GM13977 (cell line): ENCODE measurements at regions not wholly inside any gene's neighbourhood (a gene's known extent, or its start where the extent isn't known, plus 50 kb on each side); places are given as distances from the start of the nearest gene placed in this dataset.

Experiments used
- DNase-seq: peaks from one replicate; pipeline ENCODE4 v3.0.0; 2012; ENCODE audit warnings: low spot score
- CTCF ChIP-seq: IDR thresholded peaks from 2 replicates; pipeline ENCODE4 v1.5.1; 2012; ENCODE audit warnings: mild to moderate bottlenecking, control low read depth; ENCODE audit not compliant: insufficient read depth; ENCODE audit errors: extremely low read depth, missing control alignments
- in situ Hi-C: fragments of 300-500 bp; cut with MboI; formaldehyde crosslinking; loops from one replicate; pipeline ENCODE4 v1.12.0; 2022; ENCODE audit warnings: low sequenced_read_pairs, low pct_unique_long_range_greater_than_20kb, mixed read lengths, inconsistent platforms; ENCODE audit not compliant: unreplicated experiment

GRCh38 chr21:35170244-35170643 lies 121.1 kb upstream of the RUNX1 start:
- no peak for TF ChIP-seq CTCF
- no peak for DNase-seq
- in situ Hi-C loops, result no loop called here

- DNase-seq, result no peak
- no peak for TF ChIP-seq CTCF
- in situ Hi-C loops, result no loop called here
Measured at GRCh38 chr21:35169574-35169973, 120.5 kb upstream of the RUNX1 start.

GRCh38 chr21:35168735-35169134 lies 119.6 kb upstream of the RUNX1 start:
- in situ Hi-C loops, result no loop called here
- no peak for TF ChIP-seq CTCF
- no peak for DNase-seq

GRCh38 chr21:35164971-35165483 lies 115.9 kb upstream of the RUNX1 start:
- in situ Hi-C loops, result no loop called here
- DNase-seq, result no peak
- TF ChIP-seq CTCF, result no peak

GRCh38 chr21:35164380-35164779 lies 115.3 kb upstream of the RUNX1 start:
- in situ Hi-C loops, result no loop called here
- no peak for DNase-seq
- no peak for TF ChIP-seq CTCF

GRCh38 chr21:35163411-35163810 lies 114.3 kb upstream of the RUNX1 start:
- no peak for TF ChIP-seq CTCF

GRCh38 chr21:35162831-35163230 lies 113.7 kb upstream of the RUNX1 start:
- no peak for TF ChIP-seq CTCF
- in situ Hi-C loops, result no loop called here
- DNase-seq, result no peak

More at GRCh38 chr21:35163411-35163810, 114.3 kb upstream of the RUNX1 start:
- DNase-seq, result no peak
- in situ Hi-C loops, result no loop called here
